ENCODE measurements at regions not wholly inside any gene's neighbourhood (a gene's known extent, or its start where the extent isn't known, plus 50 kb on each side); places are given as distances from the start of the nearest gene placed in this dataset.

DNA sequence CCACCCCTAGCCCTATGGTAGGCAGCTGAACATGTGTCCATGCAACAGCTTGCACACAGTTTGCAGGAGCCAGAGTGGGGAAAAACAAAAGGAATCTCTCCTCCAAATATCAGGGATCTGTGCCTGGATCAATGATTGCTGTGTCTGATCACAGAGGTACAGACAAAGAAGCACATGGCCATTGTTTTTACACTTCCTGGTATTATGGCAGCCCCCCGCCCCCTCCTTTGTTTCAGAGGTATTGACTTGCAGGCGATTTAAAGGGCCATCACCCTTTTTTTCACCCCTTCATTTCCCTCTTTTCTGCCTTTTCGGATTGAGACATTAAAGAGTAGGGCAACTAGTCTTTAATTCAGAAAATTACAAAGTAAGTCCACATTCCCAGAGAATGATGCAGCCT is 453.0 kb upstream of the LUZP2 start:
- TF ChIP-seq, protein P1, sequence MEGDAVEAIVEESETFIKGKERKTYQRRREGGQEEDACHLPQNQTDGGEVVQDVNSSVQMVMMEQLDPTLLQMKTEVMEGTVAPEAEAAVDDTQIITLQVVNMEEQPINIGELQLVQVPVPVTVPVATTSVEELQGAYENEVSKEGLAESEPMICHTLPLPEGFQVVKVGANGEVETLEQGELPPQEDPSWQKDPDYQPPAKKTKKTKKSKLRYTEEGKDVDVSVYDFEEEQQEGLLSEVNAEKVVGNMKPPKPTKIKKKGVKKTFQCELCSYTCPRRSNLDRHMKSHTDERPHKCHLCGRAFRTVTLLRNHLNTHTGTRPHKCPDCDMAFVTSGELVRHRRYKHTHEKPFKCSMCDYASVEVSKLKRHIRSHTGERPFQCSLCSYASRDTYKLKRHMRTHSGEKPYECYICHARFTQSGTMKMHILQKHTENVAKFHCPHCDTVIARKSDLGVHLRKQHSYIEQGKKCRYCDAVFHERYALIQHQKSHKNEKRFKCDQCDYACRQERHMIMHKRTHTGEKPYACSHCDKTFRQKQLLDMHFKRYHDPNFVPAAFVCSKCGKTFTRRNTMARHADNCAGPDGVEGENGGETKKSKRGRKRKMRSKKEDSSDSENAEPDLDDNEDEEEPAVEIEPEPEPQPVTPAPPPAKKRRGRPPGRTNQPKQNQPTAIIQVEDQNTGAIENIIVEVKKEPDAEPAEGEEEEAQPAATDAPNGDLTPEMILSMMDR (IDR thresholded peaks at IDR 0.05), result no peak
- TF ChIP-seq POLR2A (IDR thresholded peaks at IDR 0.05) (no peak), POLR2AphosphoS5 (IDR thresholded peaks at IDR 0.05) (no peak)

Data from stomach (tissue), 4 donors.